HG03039 (cell line): ENCODE measurements at regions not wholly inside any gene's neighbourhood (a gene's known extent, or its start where the extent isn't known, plus 50 kb on each side); places are given as distances from the start of the nearest gene placed in this dataset.
A peak's percentile ranks its signal among the peaks of the same experiment; 100 is the strongest.

Experiments
- ATAC-seq: cut with Tn5 transposase; IDR thresholded peaks from one replicate; pipeline ENCODE4 v1.9.1; 2021; ENCODE audit warnings: mild to moderate bottlenecking, moderate library complexity; ENCODE audit not compliant: unreplicated experiment

- no peak for ATAC-seq
These were observed 460.4 kb upstream of the NAALADL2 start for GRCh38 chr3:174398761-174399160.

GRCh38 chr3:174403831-174404230 lies 455.3 kb upstream of the NAALADL2 start:
- ATAC-seq: no peak

DNA sequence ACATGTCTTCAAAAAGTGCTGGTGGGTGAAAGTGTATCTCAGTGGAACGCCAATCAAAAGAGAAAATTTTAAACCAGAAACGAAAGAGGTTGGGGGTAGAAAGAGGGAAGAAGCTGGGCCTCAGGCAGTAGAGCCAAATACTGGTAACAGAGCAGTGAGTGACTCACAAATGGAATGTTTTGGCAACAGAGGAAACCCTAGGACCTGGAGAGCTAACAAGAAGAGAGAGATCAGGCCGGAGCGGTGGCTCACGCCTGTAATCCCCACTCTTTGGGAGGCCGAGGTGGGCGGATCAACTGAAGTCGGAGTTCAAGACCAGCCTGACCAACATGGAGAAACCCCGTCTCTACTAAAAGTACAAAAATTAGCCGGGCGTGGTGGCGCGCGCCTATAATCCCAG lies 450.8 kb upstream of the NAALADL2 start:
- no peak for ATAC-seq

DNA sequence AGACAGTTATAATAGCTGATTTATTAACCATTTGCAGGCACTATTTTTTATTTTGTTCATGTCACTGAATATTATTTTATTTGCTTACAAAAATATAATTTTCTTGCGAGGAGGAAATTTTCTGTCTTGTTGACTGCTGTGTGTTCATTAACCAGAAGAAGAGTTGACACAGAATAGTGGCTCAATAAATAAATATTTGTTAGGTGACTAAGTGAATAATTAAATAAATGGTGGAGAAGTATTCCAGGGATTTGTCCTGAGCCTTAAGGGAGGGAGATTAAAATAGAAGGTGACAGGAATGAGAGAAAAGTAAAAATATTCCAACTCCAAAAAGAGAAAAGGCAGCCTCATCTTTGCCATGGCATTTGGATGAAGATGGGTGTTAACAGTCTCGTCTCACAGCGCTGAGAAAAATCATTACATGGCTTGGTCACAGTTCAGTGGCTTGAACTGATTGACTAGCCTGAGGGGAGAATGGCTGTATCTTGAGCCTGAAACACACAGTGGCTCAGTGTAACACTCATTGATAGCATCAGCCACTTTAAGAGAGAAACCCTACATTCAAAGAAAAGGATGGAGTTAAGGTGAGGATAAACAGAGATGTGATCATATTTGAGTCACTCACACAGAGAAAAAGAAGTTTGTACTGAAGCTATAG lies 449.9 kb upstream of the NAALADL2 start:
- no peak for ATAC-seq

- no peak for ATAC-seq
These were observed 445.8 kb upstream of the NAALADL2 start for GRCh38 chr3:174413062-174413912.

DNA sequence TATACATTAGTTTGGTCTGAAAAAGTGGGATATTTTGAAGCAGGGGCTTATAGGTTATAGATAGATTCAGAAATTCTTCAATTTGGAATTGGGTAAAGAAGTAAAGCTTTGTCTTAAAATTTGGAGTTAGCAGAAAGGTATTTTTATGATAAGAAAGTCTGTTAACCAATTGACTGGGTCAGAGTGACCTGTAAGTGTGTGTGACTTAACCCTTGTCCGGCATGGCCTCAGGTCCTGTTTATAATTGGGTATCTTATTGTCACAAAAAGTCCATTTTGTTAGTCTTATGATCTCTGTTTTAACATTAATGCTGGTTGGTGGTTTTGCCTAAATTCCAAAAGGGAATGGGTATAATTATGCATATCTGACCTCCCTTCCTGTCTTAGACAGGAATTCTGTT lies 444.2 kb upstream of the NAALADL2 start:
- ATAC-seq: no peak

DNA sequence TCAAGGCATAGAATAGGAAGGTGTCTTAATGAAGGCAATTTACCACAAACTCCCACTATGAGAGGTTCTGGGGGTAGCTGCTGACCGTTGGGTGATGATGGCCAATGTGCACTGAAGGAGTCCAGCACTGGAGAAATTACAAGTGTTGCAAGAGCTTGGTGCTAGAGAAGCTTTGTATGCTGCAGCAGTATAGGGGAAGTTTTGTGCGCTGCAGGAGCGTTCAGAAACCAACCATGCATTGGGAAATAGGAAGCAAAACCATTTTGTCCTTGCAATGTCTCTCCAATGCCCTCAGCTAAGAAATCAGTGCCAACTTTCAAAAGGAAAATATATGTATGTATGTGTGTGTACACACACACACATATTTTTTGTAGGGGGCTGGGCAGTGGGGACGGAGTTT lies 441.6 kb upstream of the NAALADL2 start:
- no peak for ATAC-seq

DNA sequence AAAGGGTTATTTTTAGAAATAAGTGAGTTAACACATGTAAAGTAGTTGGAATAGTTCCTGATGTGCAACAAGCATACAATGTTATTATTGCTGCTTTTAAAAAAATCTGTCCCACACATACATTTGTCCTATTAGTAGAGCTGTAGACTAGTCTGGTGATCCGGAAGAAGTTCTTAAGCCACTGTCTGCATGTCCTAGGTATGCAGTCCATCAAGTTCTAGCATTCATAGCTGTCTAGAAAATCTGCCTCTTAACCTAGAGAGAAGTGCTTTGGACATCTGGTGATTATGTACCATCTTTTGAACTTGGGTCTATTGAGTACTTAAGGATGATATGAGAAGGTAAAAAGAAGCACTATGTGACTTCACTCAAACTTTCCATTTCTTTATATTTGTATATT lies 439.9 kb upstream of the NAALADL2 start:
- no peak for ATAC-seq

GRCh38 chr3:174423936-174424335 lies 435.2 kb upstream of the NAALADL2 start:
- no peak for ATAC-seq

DNA sequence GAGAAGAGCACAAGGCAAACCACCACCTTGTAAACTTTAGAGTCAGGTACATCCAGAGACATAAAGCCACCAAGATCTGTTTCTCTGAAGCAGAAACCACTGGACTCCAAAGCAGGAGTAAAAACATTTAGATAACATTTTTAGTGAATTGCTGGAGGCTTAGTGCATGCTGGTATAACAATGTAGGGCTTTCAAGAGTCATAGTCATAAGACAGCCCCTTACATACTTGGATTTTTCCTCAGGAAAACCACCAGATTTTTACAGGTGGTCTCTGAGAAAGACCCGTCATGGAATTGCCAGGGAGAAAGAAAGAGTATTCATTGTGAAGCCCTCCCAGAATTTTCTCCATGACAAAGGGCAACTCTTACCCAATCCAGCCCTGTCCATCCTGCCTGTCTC lies 434.5 kb upstream of the NAALADL2 start:
- no peak for ATAC-seq

DNA sequence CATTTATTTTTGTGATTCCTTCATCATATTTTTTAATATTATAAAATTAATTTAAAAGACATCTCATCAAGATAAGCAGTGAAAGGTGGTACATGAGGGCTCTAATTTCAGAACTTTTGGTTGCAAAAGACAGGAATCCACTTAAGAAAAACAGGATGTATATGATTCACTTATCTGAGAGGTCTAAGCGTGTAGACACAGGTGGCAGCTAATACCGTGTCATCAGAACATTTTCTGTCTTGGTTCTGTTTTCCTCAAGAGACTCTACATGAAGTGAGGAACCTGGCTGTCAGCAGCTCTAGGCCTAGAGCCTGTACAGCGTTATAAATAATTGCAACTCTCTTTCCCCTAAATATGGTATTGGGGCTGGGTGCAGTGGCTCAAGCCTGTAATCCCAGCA lies 433.7 kb upstream of the NAALADL2 start:
- ATAC-seq: no peak

GRCh38 chr3:174430986-174431385 lies 428.1 kb upstream of the NAALADL2 start:
- ATAC-seq: no peak

DNA sequence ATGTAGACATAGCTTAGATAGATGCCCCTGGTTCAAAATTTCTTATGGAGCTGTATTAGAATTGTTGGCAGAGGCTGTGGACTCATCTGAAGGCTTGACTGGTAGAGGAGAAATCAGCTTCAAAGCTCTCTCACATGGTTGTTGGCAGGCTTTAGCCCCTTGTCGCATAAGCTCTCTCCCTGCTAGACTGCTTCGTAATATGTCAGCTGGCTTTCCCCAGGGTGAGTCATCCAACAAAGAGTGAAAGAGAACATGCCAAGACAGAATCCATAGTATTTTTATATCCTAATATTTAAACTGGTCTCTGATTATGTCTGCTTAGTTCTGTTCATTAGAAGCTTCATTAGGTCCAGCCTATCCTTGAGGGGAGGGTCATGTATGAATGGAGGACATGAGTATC lies 427.4 kb upstream of the NAALADL2 start:
- no peak for ATAC-seq

GRCh38 chr3:174436367-174436766 lies 422.8 kb upstream of the NAALADL2 start:
- ATAC-seq: no peak

DNA sequence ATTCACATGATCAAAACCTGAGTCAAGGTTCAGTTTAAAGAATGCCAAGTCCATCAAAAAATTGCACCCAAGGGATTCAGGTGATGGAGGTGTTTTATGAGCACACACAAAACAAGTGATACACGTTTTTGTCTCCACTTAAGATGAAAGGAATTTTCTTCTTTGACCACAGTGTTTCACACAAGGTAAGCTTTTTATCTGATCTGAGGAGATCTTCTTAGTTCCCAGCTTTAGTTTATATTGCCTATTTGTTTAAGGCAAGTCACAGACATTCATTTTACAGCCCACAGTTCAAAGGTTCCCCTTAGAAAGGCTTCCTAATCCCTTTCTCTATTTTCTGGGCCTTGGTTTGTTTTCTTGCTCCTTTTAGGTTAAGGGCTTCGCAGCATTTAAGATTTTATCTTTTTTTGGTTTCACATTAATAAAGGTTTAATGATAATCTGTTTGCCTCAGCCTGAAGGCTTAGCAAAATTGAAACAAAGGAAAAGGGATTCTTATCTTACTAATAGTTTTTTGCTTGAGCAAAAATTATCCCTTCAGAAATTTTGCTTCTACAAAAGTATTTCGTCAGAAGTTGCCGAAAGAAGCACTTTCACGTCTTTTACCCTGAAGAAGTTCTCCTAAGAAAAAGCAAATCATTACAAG lies 420.5 kb upstream of the NAALADL2 start:
- ATAC-seq: no peak

DNA sequence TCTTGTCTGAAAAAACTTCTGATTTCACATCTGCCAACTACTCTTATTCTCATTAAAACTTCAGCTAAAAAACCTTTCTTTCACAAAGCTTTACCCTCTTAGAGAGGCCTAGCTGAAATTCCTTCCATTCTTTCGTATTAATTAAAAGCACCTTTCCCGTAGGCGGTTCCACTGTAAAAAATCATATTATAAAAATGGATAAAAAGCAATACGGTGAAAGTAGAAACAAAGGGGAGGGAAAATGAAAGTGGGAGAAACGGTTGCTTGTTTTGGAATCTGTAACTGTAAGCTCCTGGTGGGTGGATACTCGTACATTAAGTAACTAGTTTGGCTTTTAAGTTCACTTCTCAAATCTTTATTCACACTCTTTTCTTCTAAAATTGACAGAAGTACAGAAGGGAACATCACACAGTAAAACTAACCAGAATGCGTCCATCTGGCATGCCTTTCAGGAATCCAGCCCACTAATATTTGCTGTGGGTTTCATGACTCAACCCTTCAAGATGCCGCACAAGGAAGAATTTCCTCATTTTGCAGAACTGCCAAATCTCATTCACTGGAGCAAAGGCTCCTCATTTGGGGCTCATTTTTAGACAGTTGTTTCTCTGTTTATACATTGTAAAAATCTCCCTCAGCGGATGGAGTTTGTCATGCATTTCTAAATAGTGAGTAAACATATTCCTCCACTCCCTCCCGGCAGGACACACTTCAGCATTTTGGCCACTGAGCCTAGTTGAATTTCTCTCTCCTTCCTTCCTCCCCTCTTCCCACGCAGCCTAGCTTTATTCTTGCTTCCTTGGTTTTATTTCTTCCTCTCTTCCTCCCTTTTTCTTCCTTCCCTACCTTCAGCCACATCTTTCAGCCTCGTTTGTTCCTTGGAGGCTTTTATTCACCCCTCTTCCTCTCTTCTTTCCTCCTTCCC lies 419.5 kb upstream of the NAALADL2 start:
- ATAC-seq: no peak

GRCh38 chr3:174440253-174440701 lies 418.9 kb upstream of the NAALADL2 start:
- no peak for ATAC-seq

- peak; percentile 80 for ATAC-seq
These were observed 418.2 kb upstream of the NAALADL2 start for GRCh38 chr3:174440741-174441587.

DNA sequence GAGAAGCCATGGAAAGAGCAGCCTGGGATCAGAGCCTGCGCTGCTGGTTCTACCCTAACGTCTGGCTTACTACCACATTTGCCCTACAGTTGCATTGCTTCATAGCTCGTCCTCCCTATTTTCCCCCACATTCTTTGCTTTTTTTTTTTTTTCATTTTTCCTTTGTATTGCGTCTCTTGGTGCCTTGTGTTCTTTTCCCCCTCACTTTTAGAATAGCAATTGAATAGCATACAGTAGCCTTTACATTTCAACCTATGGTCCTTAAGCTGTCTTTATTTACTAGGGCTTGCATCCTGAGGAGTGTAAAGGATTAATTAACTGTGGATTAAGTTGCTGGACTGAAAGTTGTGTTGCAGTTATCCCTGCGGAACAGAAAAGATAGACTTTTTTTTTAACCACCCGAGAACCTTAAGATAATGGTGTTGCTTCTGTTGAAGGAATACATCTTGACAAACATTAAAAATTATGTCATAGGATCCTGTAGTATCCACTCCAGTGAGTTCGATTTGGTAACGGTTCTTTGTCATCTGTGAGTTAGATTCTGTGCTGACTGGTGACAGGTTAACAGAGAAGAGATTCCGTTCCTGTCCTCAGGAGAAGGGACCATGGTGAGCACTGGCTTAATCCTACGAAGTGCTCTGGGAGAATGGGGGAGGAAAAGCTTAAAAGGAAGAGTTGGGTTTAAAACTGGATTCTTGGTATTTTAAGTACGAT lies 417.4 kb upstream of the NAALADL2 start:
- ATAC-seq: no peak
